Gastroesophageal sphincter (tissue), 4 donors: ENCODE measurements at regions not wholly inside any gene's neighbourhood (a gene's known extent, or its start where the extent isn't known, plus 50 kb on each side); places are given as distances from the start of the nearest gene placed in this dataset.

Experiments
- ATAC-seq: fragments of 150-250 bp; one replicate; pipeline ENCODE4 v1.9.1; 2016; ENCODE audit warnings: mild to moderate bottlenecking, moderate library complexity
- H3K27ac ChIP-seq, 4 donors: fragments of 200-600 bp; sonication (generic) in 3 of 4; 1 replicate in 3 of 4; 2 replicates in 1 of 4; pipeline ENCODE4 v1.5.1; 2016 to 2019
- H3K27me3 ChIP-seq: fragments of 200-600 bp; sonication (generic); one replicate; pipeline ENCODE4 v1.5.1; 2019
- H3K36me3 ChIP-seq, 2 donors: fragments of 200-600 bp; sonication (generic); one replicate each; pipeline ENCODE4 v1.5.1; 2019; ENCODE audit warnings: control low read depth in 1 of 2
- H3K4me1 ChIP-seq, 3 donors: fragments of 200-600 bp; sonication (generic); 1 replicate in 2 of 3; 2 replicates in 1 of 3; pipeline ENCODE4 v1.5.1; 2016 to 2019; ENCODE audit warnings: control low read depth in 2 of 3
- H3K4me3 ChIP-seq, 2 donors: fragments of 200-600 bp; sonication (generic); one replicate each; pipeline ENCODE4 v1.5.1; 2019; ENCODE audit warnings: mild to moderate bottlenecking in 1 of 2, moderate library complexity in 1 of 2
- H3K9me3 ChIP-seq, 3 donors: fragments of 200-600 bp; sonication (generic); one replicate each; pipeline ENCODE4 v1.5.1; 2017 to 2019; ENCODE audit warnings: control low read depth in 2 of 3
- CTCF ChIP-seq, 4 experiments: fragments of 200-600 bp in 2 of 4; fragments of 450-650 bp in 2 of 4; sonication (generic) in 1 of 4; IDR thresholded peaks; one replicate each; pipeline ENCODE4 v1.5.1; 2017 to 2019; ENCODE audit warnings: antibody characterized with exemption in 4 of 4, mild to moderate bottlenecking in 2 of 4, moderate library complexity in 2 of 4
- EP300 ChIP-seq: sonication (generic); formaldehyde crosslinking; IDR thresholded peaks from one replicate; pipeline ENCODE4 v1.6.1; 2017; ENCODE audit warnings: antibody characterized with exemption, mild to moderate bottlenecking
- POLR2A ChIP-seq, 2 donors: fragments of 450-650 bp; IDR thresholded peaks; one replicate each; pipeline ENCODE4 v1.6.1; 2017; ENCODE audit warnings: antibody characterized with exemption in 2 of 2, mild to moderate bottlenecking in 2 of 2, moderate library complexity in 1 of 2
- POLR2AphosphoS5 ChIP-seq: sonication (generic); formaldehyde crosslinking; IDR thresholded peaks from one replicate; pipeline ENCODE4 v1.6.1; 2017; ENCODE audit warnings: antibody characterized with exemption
- WGBS, 2 donors: methylation state at CpG; one replicate each; pipeline ENCODE4 v1.1.5; 2018; ENCODE audit warnings: low coverage in 1 of 2; 5-methylcytosine and 5-hydroxymethylcytosine counted together

- no peak for ATAC-seq
- no peaks in the 10 kb centered on the region for H3K9me3 ChIP-seq
- TF ChIP-seq EP300: no peak
- no peak for TF ChIP-seq CTCF (IDR thresholded peaks at IDR 0.05)
- TF ChIP-seq POLR2AphosphoS5: no peak
- no peak for TF ChIP-seq POLR2A (IDR thresholded peaks at IDR 0.05)
- no peaks in the 10 kb centered on the region for H3K27me3 ChIP-seq
- H3K27ac ChIP-seq: no peak overlapping the region
- no peak overlapping the region for H3K4me3 ChIP-seq
- WGBS, 2 donors: 56 to 57% methylated on average over 4 of the region's 4 CpGs
- H3K36me3 ChIP-seq: no peaks in the 10 kb centered on the region
- no peaks in the 10 kb centered on the region for H3K4me1 ChIP-seq
Observed at GRCh38 chr2:211061612-211062296, 505.4 kb downstream of the CPS1 start.

GRCh38 chr2:211062297-211062612, 505.9 kb downstream of the CPS1 start:
- no peaks in the 10 kb centered on the region for H3K9me3 ChIP-seq
- no peak for ATAC-seq
- H3K4me3 ChIP-seq: no peak overlapping the region
- H3K27ac ChIP-seq: no peak overlapping the region
- WGBS, 2 donors: 56 to 96% methylated on average over 5 of the region's 5 CpGs
- no peaks in the 10 kb centered on the region for H3K4me1 ChIP-seq
- TF ChIP-seq POLR2AphosphoS5 (no peak), CTCF (IDR thresholded peaks at IDR 0.05) (no peak), POLR2A (IDR thresholded peaks at IDR 0.05) (no peak), EP300 (no peak)
- H3K36me3 ChIP-seq: no peaks in the 10 kb centered on the region
- H3K27me3 ChIP-seq: no peaks in the 10 kb centered on the region

GRCh38 chr2:211067029-211067428, 510.6 kb downstream of the CPS1 start:
- Histone ChIP-seq H3K4me1 (no peaks in the 10 kb centered on the region), H3K36me3 (no peaks in the 10 kb centered on the region), H3K4me3 (no peak overlapping the region), H3K9me3 (no peaks in the 10 kb centered on the region), H3K27ac (no peak overlapping the region), H3K27me3 (no peaks in the 10 kb centered on the region)
- no peak for TF ChIP-seq POLR2AphosphoS5
- no peak for TF ChIP-seq EP300
- TF ChIP-seq CTCF (IDR thresholded peaks at IDR 0.05): no peak
- no peak for TF ChIP-seq POLR2A (IDR thresholded peaks at IDR 0.05)
- WGBS, 2 donors: 93 to 94% methylated on average over 5 of the region's 5 CpGs
- ATAC-seq: no peak

- Histone ChIP-seq H3K36me3 (no peaks in the 10 kb centered on the region), H3K9me3 (no peaks in the 10 kb centered on the region), H3K4me3 (no peak overlapping the region), H3K27ac (no peak overlapping the region), H3K27me3 (no peaks in the 10 kb centered on the region), H3K4me1 (no peaks in the 10 kb centered on the region)
- TF ChIP-seq CTCF (IDR thresholded peaks at IDR 0.05) (no peak), POLR2AphosphoS5 (no peak), EP300 (no peak), POLR2A (IDR thresholded peaks at IDR 0.05) (no peak)
- ATAC-seq: no peak
- WGBS, 2 donors: 67 to 69% methylated on average over 6 of the region's 6 CpGs
Observed at GRCh38 chr2:211068108-211068780, 511.8 kb downstream of the CPS1 start.

GRCh38 chr2:211070547-211070946, 514.1 kb downstream of the CPS1 start:
- Histone ChIP-seq H3K27me3 (no peaks in the 10 kb centered on the region), H3K4me1 (no peaks in the 10 kb centered on the region), H3K27ac (no peak overlapping the region), H3K9me3 (no peaks in the 10 kb centered on the region), H3K4me3 (no peak overlapping the region), H3K36me3 (no peaks in the 10 kb centered on the region)
- TF ChIP-seq POLR2AphosphoS5: no peak
- TF ChIP-seq CTCF (IDR thresholded peaks at IDR 0.05): no peak
- no peak for TF ChIP-seq POLR2A (IDR thresholded peaks at IDR 0.05)
- no peak for TF ChIP-seq EP300
- 58 to 60% methylated on average over 3 of the region's 3 CpGs for WGBS, 2 donors
- no peak for ATAC-seq
